ENCODE measurements at regions not wholly inside any gene's neighbourhood (a gene's known extent, or its start where the extent isn't known, plus 50 kb on each side); places are given as distances from the start of the nearest gene placed in this dataset.

DNA sequence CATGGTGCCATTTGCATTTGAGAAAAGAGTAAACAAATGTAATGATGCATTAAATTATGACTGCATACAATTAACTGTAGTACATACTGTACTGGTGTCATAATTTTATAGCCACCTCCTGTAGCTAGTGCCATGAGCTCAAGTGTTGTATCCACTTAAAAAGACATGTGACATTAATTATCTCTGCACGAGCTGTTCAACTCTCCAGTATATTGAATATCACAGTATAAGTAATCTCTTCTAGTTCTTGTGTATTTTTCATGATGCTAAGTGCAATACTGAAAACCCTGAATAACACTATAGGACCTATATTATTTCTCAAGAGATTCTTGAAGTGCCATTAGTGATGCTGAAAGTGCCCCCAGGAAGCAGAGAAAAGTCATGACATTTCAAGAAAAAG is 387.3 kb downstream of the PCDH17 start (continued):
- TF ChIP-seq, protein P1, sequence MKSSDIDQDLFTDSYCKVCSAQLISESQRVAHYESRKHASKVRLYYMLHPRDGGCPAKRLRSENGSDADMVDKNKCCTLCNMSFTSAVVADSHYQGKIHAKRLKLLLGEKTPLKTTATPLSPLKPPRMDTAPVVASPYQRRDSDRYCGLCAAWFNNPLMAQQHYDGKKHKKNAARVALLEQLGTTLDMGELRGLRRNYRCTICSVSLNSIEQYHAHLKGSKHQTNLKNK (CRISPR knock-in tag; IDR thresholded peaks at IDR 0.05) = no peak
- TF ChIP-seq GRHL2 (CRISPR knock-in tag; IDR thresholded peaks at IDR 0.05; ENCODE audit: insufficient replicate concordance, severe bottlenecking) = no peak
- TF ChIP-seq ATF1 (CRISPR knock-in tag; IDR thresholded peaks at IDR 0.05) = no peak

DNA sequence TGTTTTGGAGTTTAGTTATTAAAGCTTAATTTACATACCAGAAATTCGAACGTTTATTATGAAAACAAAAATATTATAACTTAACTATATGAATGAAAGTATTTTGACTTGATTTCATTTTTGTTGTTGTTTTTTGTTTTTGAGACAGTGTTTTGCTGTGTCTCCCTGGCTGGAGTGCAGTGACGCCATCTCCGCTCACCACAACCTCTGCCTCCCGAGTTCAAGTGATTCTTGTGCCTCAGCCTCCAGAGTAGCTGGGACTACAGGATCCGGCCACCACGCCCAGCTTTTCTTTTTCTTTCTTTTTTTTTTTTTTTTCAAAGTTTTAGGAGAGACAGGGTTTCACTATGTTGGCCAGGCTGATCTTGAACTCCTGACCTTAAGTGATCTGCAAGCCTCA is 392.6 kb downstream of the PCDH17 start:
- H3K36me3 Mint-ChIP-seq = no peaks in the 10 kb centered on the region

DNA sequence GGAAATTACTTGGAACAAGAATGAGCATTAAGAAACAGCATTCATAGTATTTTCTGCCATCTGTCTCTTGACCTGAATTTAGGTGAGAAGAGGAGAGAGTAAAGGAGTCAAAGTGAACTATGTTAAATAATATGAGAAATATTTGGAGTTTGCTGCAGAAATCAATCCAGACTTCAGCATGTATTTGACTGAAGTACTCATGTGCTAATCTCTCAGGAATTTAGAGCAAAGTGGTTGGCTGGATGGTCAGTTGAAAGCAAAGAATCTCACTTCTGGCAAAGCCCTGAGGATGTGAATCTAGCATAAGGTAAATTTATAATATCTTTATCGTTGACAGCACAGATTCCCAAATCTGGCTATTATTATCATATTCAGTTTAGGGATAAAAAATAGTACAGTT is 394.3 kb downstream of the PCDH17 start:
- Mint-ChIP-seq H3K4me3 (no peak overlapping the region), H3K27ac (no peak overlapping the region), H3K9me3 (no peaks in the 10 kb centered on the region), H3K27me3 (ENCODE audit: low read depth) (no peaks in the 10 kb centered on the region), H3K36me3 (no peaks in the 10 kb centered on the region), H3K4me1 (peaks cover 10% of the 10 kb centered on the region)
- ChIA-PET CTCF (no interaction called here), POLR2A (no interaction called here)
- TF ChIP-seq ATF1 (CRISPR knock-in tag; IDR thresholded peaks at IDR 0.05) = no peak
- TF ChIP-seq ELF4 (CRISPR knock-in tag; IDR thresholded peaks at IDR 0.05; ENCODE audit: low read depth) = no peak
- TF ChIP-seq, protein P2, sequence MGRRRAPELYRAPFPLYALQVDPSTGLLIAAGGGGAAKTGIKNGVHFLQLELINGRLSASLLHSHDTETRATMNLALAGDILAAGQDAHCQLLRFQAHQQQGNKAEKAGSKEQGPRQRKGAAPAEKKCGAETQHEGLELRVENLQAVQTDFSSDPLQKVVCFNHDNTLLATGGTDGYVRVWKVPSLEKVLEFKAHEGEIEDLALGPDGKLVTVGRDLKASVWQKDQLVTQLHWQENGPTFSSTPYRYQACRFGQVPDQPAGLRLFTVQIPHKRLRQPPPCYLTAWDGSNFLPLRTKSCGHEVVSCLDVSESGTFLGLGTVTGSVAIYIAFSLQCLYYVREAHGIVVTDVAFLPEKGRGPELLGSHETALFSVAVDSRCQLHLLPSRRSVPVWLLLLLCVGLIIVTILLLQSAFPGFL (CRISPR knock-in tag; IDR thresholded peaks at IDR 0.05; ENCODE audit: borderline replicate concordance) = no peak
- TF ChIP-seq, protein P3, sequence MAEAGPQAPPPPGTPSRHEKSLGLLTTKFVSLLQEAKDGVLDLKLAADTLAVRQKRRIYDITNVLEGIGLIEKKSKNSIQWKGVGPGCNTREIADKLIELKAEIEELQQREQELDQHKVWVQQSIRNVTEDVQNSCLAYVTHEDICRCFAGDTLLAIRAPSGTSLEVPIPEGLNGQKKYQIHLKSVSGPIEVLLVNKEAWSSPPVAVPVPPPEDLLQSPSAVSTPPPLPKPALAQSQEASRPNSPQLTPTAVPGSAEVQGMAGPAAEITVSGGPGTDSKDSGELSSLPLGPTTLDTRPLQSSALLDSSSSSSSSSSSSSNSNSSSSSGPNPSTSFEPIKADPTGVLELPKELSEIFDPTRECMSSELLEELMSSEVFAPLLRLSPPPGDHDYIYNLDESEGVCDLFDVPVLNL (CRISPR knock-in tag; IDR thresholded peaks at IDR 0.05; ENCODE audit: borderline replicate concordance, low read depth) = no peak
- TF ChIP-seq, protein P4, sequence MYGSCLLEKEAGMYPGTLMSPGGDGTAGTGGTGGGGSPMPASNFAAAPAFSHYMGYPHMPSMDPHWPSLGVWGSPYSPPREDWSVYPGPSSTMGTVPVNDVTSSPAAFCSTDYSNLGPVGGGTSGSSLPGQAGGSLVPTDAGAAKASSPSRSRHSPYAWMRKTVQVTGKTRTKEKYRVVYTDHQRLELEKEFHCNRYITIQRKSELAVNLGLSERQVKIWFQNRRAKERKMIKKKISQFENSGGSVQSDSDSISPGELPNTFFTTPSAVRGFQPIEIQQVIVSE (CRISPR knock-in tag; IDR thresholded peaks at IDR 0.05; ENCODE audit: borderline replicate concordance) = no peak
- TF ChIP-seq, protein P5, sequence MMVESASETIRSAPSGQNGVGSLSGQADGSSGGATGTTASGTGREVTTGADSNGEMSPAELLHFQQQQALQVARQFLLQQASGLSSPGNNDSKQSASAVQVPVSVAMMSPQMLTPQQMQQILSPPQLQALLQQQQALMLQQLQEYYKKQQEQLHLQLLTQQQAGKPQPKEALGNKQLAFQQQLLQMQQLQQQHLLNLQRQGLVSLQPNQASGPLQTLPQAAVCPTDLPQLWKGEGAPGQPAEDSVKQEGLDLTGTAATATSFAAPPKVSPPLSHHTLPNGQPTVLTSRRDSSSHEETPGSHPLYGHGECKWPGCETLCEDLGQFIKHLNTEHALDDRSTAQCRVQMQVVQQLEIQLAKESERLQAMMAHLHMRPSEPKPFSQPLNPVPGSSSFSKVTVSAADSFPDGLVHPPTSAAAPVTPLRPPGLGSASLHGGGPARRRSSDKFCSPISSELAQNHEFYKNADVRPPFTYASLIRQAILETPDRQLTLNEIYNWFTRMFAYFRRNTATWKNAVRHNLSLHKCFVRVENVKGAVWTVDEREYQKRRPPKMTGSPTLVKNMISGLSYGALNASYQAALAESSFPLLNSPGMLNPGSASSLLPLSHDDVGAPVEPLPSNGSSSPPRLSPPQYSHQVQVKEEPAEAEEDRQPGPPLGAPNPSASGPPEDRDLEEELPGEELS (CRISPR knock-in tag; IDR thresholded peaks at IDR 0.05) = no peak
- TF ChIP-seq, protein P6, sequence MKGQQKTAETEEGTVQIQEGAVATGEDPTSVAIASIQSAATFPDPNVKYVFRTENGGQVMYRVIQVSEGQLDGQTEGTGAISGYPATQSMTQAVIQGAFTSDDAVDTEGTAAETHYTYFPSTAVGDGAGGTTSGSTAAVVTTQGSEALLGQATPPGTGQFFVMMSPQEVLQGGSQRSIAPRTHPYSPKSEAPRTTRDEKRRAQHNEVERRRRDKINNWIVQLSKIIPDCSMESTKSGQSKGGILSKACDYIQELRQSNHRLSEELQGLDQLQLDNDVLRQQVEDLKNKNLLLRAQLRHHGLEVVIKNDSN (CRISPR knock-in tag; IDR thresholded peaks at IDR 0.05) = no peak
- TF ChIP-seq, protein P7, sequence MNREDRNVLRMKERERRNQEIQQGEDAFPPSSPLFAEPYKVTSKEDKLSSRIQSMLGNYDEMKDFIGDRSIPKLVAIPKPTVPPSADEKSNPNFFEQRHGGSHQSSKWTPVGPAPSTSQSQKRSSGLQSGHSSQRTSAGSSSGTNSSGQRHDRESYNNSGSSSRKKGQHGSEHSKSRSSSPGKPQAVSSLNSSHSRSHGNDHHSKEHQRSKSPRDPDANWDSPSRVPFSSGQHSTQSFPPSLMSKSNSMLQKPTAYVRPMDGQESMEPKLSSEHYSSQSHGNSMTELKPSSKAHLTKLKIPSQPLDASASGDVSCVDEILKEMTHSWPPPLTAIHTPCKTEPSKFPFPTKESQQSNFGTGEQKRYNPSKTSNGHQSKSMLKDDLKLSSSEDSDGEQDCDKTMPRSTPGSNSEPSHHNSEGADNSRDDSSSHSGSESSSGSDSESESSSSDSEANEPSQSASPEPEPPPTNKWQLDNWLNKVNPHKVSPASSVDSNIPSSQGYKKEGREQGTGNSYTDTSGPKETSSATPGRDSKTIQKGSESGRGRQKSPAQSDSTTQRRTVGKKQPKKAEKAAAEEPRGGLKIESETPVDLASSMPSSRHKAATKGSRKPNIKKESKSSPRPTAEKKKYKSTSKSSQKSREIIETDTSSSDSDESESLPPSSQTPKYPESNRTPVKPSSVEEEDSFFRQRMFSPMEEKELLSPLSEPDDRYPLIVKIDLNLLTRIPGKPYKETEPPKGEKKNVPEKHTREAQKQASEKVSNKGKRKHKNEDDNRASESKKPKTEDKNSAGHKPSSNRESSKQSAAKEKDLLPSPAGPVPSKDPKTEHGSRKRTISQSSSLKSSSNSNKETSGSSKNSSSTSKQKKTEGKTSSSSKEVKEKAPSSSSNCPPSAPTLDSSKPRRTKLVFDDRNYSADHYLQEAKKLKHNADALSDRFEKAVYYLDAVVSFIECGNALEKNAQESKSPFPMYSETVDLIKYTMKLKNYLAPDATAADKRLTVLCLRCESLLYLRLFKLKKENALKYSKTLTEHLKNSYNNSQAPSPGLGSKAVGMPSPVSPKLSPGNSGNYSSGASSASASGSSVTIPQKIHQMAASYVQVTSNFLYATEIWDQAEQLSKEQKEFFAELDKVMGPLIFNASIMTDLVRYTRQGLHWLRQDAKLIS (CRISPR knock-in tag; IDR thresholded peaks at IDR 0.05; ENCODE audit: borderline replicate concordance) = no peak
- no peak for TF ChIP-seq TP53 (CRISPR knock-in tag; IDR thresholded peaks at IDR 0.05)
- ATAC-seq (no peak), DNase-seq (ENCODE audit: low spot score) (no peak)

More for the DNA sequence above, 392.6 kb downstream of the PCDH17 start:
- TF ChIP-seq ZNF396 (CRISPR knock-in tag; IDR thresholded peaks at IDR 0.05; ENCODE audit: borderline replicate concordance) (no peak), ZNF317 (CRISPR knock-in tag; IDR thresholded peaks at IDR 0.05; ENCODE audit: borderline replicate concordance, low read depth) (no peak), ELF4 (CRISPR knock-in tag; IDR thresholded peaks at IDR 0.05; ENCODE audit: low read depth) (no peak), EMX1 (CRISPR knock-in tag; IDR thresholded peaks at IDR 0.05) (no peak), ETV6 (CRISPR knock-in tag; IDR thresholded peaks at IDR 0.05) (no peak), GABPB1 (CRISPR knock-in tag; IDR thresholded peaks at IDR 0.05) (no peak), ESRRA (CRISPR knock-in tag; IDR thresholded peaks at IDR 0.05; ENCODE audit: borderline replicate concordance) (no peak), ZBTB21 (CRISPR knock-in tag; IDR thresholded peaks at IDR 0.05; ENCODE audit: borderline replicate concordance) (no peak), HMGA2 (CRISPR knock-in tag; IDR thresholded peaks at IDR 0.05) (no peak)
- TF ChIP-seq, protein P8, sequence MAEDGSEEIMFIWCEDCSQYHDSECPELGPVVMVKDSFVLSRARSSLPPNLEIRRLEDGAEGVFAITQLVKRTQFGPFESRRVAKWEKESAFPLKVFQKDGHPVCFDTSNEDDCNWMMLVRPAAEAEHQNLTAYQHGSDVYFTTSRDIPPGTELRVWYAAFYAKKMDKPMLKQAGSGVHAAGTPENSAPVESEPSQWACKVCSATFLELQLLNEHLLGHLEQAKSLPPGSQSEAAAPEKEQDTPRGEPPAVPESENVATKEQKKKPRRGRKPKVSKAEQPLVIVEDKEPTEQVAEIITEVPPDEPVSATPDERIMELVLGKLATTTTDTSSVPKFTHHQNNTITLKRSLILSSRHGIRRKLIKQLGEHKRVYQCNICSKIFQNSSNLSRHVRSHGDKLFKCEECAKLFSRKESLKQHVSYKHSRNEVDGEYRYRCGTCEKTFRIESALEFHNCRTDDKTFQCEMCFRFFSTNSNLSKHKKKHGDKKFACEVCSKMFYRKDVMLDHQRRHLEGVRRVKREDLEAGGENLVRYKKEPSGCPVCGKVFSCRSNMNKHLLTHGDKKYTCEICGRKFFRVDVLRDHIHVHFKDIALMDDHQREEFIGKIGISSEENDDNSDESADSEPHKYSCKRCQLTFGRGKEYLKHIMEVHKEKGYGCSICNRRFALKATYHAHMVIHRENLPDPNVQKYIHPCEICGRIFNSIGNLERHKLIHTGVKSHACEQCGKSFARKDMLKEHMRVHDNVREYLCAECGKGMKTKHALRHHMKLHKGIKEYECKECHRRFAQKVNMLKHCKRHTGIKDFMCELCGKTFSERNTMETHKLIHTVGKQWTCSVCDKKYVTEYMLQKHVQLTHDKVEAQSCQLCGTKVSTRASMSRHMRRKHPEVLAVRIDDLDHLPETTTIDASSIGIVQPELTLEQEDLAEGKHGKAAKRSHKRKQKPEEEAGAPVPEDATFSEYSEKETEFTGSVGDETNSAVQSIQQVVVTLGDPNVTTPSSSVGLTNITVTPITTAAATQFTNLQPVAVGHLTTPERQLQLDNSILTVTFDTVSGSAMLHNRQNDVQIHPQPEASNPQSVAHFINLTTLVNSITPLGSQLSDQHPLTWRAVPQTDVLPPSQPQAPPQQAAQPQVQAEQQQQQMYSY (CRISPR knock-in tag; IDR thresholded peaks at IDR 0.05) = no peak
- H3K4me1 Mint-ChIP-seq = peaks cover 10% of the 10 kb centered on the region
- no peaks in the 10 kb centered on the region for H3K27me3 Mint-ChIP-seq (ENCODE audit: low read depth)
- no peaks in the 10 kb centered on the region for H3K9me3 Mint-ChIP-seq
- POLR2A ChIA-PET = no interaction called here
- ATAC-seq = no peak
- no peak overlapping the region for H3K27ac Mint-ChIP-seq
- CTCF ChIA-PET = no interaction called here
- no peak overlapping the region for H3K4me3 Mint-ChIP-seq
- no peak for DNase-seq (ENCODE audit: low spot score)

Data from WTC11 (cell line).